ENCODE measurements at regions not wholly inside any gene's neighbourhood (a gene's known extent, or its start where the extent isn't known, plus 50 kb on each side); places are given as distances from the start of the nearest gene placed in this dataset.

GRCh38 chr6:4682431-4683097 lies 93.6 kb upstream of the CDYL start:
- TF ChIP-seq EZH2phosphoT487 (IDR thresholded peaks at IDR 0.05; ENCODE audit: borderline replicate concordance, low read length) (no peak), EZH2 (IDR thresholded peaks at IDR 0.05; ENCODE audit: low read length, unreplicated experiment) (no peak), CTCF (conservative IDR thresholded peaks at IDR 0.05; ENCODE audit: low read depth, low read length) (no peak)
- no peak overlapping the region for H3K4me2 ChIP-seq (ENCODE audit: low read length)
- no peaks in the 10 kb centered on the region for H4K20me1 ChIP-seq (ENCODE audit: low read length)
- intact Hi-C loops (cut with micrococcal nuclease) = no loop called here
- ChIA-PET CTCF (no interaction called here), POLR2A (ENCODE audit: unreplicated experiment) (no interaction called here)
- no peak for ATAC-seq
- DNase-seq = no peak
- H3K9me3 ChIP-seq (ENCODE audit: low read length) = no peaks in the 10 kb centered on the region
- no peaks in the 10 kb centered on the region for H3K27me3 ChIP-seq (ENCODE audit: low read length)
- no peaks in the 10 kb centered on the region for H3F3A ChIP-seq (ENCODE audit: low read length, unreplicated experiment)
- BruUV-seq (replicated peaks) = no TSS peak
- no peaks in the 10 kb centered on the region for H3K79me2 ChIP-seq (ENCODE audit: low read length)
- no peak overlapping the region for H3K27ac ChIP-seq (ENCODE audit: low read length)
- no peaks in the 10 kb centered on the region for H3K9me2 ChIP-seq (replicated peaks; ENCODE audit: low read length)
- no peak overlapping the region for H3K9ac ChIP-seq (ENCODE audit: low read length)
- peaks cover 4% of the 10 kb centered on the region for H3K4me1 ChIP-seq (ENCODE audit: insufficient read depth, low read length)
- H3K4me3 ChIP-seq (ENCODE audit: low read length) = no peak overlapping the region
- no peak overlapping the region for H2AFZ ChIP-seq (ENCODE audit: low read length)
- H3K36me3 ChIP-seq (ENCODE audit: low read depth, low read length) = no peaks in the 10 kb centered on the region

- Histone ChIP-seq H3K9ac (ENCODE audit: low read length) (no peak overlapping the region), H3K79me2 (ENCODE audit: low read length) (no peaks in the 10 kb centered on the region), H3K9me2 (replicated peaks; ENCODE audit: low read length) (no peaks in the 10 kb centered on the region), H3K9me3 (ENCODE audit: low read length) (no peaks in the 10 kb centered on the region), H3K4me3 (ENCODE audit: low read length) (no peak overlapping the region), H3F3A (ENCODE audit: low read length, unreplicated experiment) (no peaks in the 10 kb centered on the region), H3K27me3 (ENCODE audit: low read length) (no peaks in the 10 kb centered on the region), H3K27ac (ENCODE audit: low read length) (no peak overlapping the region), H2AFZ (ENCODE audit: low read length) (no peak overlapping the region), H3K4me2 (ENCODE audit: low read length) (no peak overlapping the region), H4K20me1 (ENCODE audit: low read length) (no peaks in the 10 kb centered on the region), H3K4me1 (ENCODE audit: insufficient read depth, low read length) (no peaks in the 10 kb centered on the region), H3K36me3 (ENCODE audit: low read depth, low read length) (no peaks in the 10 kb centered on the region)
- TF ChIP-seq EZH2phosphoT487 (IDR thresholded peaks at IDR 0.05; ENCODE audit: borderline replicate concordance, low read length) = no peak
- intact Hi-C loops (cut with micrococcal nuclease) = no loop called here
- no TSS peak for BruUV-seq (replicated peaks)
- DNase-seq = no peak
- ChIA-PET CTCF (no interaction called here), POLR2A (ENCODE audit: unreplicated experiment) (interaction anchor here (0.6 kb wide), 1 partner anchor 31 kb away, joined by 3 read pairs; no protein-coding TSS in a partner anchor)
- no peak for ATAC-seq
Observed at GRCh38 chr6:4678506-4679300, 97.5 kb upstream of the CDYL start.

DNA sequence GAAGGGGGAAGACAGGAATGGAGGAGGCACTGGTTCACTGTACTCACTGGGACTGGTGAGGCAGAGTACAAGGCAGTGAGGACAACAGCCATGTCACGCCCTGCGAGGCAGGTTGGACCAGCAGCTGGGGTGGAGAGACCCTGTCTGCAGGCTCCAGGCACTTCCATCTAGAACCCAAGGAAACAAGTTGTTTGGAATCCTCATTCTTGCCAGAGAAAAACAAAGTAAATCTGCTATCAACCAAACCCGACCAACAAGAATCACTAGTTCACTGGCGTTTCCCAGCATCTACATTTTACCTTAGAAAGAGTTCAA lies 98.5 kb upstream of the CDYL start:
- H3K9me2 ChIP-seq (replicated peaks; ENCODE audit: low read length) = no peaks in the 10 kb centered on the region
- no peak overlapping the region for H3K4me2 ChIP-seq (ENCODE audit: low read length)
- intact Hi-C loops (cut with micrococcal nuclease) = no loop called here
- ATAC-seq (no peak), DNase-seq (no peak)
- H3K27ac ChIP-seq (ENCODE audit: low read length) = no peak overlapping the region
- no peaks in the 10 kb centered on the region for H4K20me1 ChIP-seq (ENCODE audit: low read length)
- H3K4me3 ChIP-seq (ENCODE audit: low read length) = no peak overlapping the region
- H3K9ac ChIP-seq (ENCODE audit: low read length) = no peak overlapping the region
- H3K79me2 ChIP-seq (ENCODE audit: low read length) = no peaks in the 10 kb centered on the region
- no peaks in the 10 kb centered on the region for H3K27me3 ChIP-seq (ENCODE audit: low read length)
- H3K4me1 ChIP-seq (ENCODE audit: insufficient read depth, low read length) = no peaks in the 10 kb centered on the region
- ChIA-PET CTCF (no interaction called here), POLR2A (ENCODE audit: unreplicated experiment) (no interaction called here)
- TF ChIP-seq EZH2phosphoT487 (IDR thresholded peaks at IDR 0.05; ENCODE audit: borderline replicate concordance, low read length) (no peak), CTCF (conservative IDR thresholded peaks at IDR 0.05; ENCODE audit: low read depth, low read length) (no peak), EZH2 (IDR thresholded peaks at IDR 0.05; ENCODE audit: low read length, unreplicated experiment) (no peak)
- BruUV-seq (replicated peaks) = no TSS peak
- H3K9me3 ChIP-seq (ENCODE audit: low read length) = no peaks in the 10 kb centered on the region
- no peaks in the 10 kb centered on the region for H3F3A ChIP-seq (ENCODE audit: low read length, unreplicated experiment)
- H2AFZ ChIP-seq (ENCODE audit: low read length) = no peak overlapping the region
- no peaks in the 10 kb centered on the region for H3K36me3 ChIP-seq (ENCODE audit: low read depth, low read length)
